MG63 (cell line): ENCODE measurements at regions not wholly inside any gene's neighbourhood (a gene's known extent, or its start where the extent isn't known, plus 50 kb on each side); places are given as distances from the start of the nearest gene placed in this dataset.
A peak's percentile ranks its signal among the peaks of the same experiment; 100 is the strongest.
"Not testable (repeated sequence)": the region's sequence is repeated elsewhere in the genome, so short reads cannot be mapped to it uniquely, and the experiment has no call there.

Experiments
- DNase-seq: peaks from one replicate; pipeline ENCODE4 v3.0.0-alpha.2; 2020
- H3K27me3 ChIP-seq: fragments of 250-450 bp; sonication (Bioruptor Pico); 2 replicates; pipeline ENCODE4 v1.5.1; 2020; ENCODE audit warnings: mild to moderate bottlenecking, moderate library complexity
- H3K36me3 ChIP-seq: fragments of 250-450 bp; sonication (Bioruptor Pico); 2 replicates; pipeline ENCODE4 v1.5.1; 2020; ENCODE audit warnings: mild to moderate bottlenecking, moderate library complexity
- H3K4me3 ChIP-seq: fragments of 250-450 bp; sonication (Bioruptor Pico); 2 replicates; pipeline ENCODE4 v1.5.1; 2020; ENCODE audit warnings: mild to moderate bottlenecking, moderate library complexity
- H3K9me3 ChIP-seq: fragments of 250-450 bp; sonication (Bioruptor Pico); 2 replicates; pipeline ENCODE4 v1.5.1; 2020; ENCODE audit warnings: mild to moderate bottlenecking, moderate library complexity

GRCh38 chr7:149714081-149714909 lies 59.1 kb downstream of the ZNF467 start:
- H3K27me3 ChIP-seq = no peaks in the 10 kb centered on the region
- DNase-seq = peak; percentile 77
- H3K4me3 ChIP-seq = peak overlapping the region; percentile 47
- no peaks in the 10 kb centered on the region for H3K36me3 ChIP-seq
- peaks cover 8% of the 10 kb centered on the region for H3K9me3 ChIP-seq

GRCh38 chr7:149713731-149714068 lies 59.7 kb downstream of the ZNF467 start:
- Histone ChIP-seq H3K4me3 (no peak overlapping the region), H3K9me3 (peaks cover 8% of the 10 kb centered on the region), H3K27me3 (no peaks in the 10 kb centered on the region), H3K36me3 (no peaks in the 10 kb centered on the region)
- no peak for DNase-seq

GRCh38 chr7:149713061-149713730 lies 60.2 kb downstream of the ZNF467 start:
- Histone ChIP-seq H3K36me3 (no peaks in the 10 kb centered on the region), H3K4me3 (no peak overlapping the region), H3K27me3 (no peaks in the 10 kb centered on the region), H3K9me3 (peaks cover 8% of the 10 kb centered on the region)
- no peak for DNase-seq

- DNase-seq = no peak
Measured at GRCh38 chr7:149708026-149708425, 65.4 kb downstream of the ZNF467 start.

GRCh38 chr7:149707448-149707886 lies 65.9 kb downstream of the ZNF467 start:
- Histone ChIP-seq H3K27me3 (no peaks in the 10 kb centered on the region), H3K36me3 (no peaks in the 10 kb centered on the region), H3K9me3 (peaks cover 8% of the 10 kb centered on the region), H3K4me3 (no peak overlapping the region)
- no peak for DNase-seq

More at GRCh38 chr7:149708026-149708425, 65.4 kb downstream of the ZNF467 start:
- Histone ChIP-seq H3K9me3 (peaks cover 8% of the 10 kb centered on the region), H3K27me3 (no peaks in the 10 kb centered on the region), H3K4me3 (no peak overlapping the region), H3K36me3 (no peaks in the 10 kb centered on the region)

- DNase-seq = no peak
- no peaks in the 10 kb centered on the region for H3K27me3 ChIP-seq
- H3K4me3 ChIP-seq = no peak overlapping the region
- H3K9me3 ChIP-seq = peaks cover 7% of the 10 kb centered on the region
- no peaks in the 10 kb centered on the region for H3K36me3 ChIP-seq
Measured at GRCh38 chr7:149706398-149706797, 67.0 kb downstream of the ZNF467 start.

GRCh38 chr7:149704507-149704906 lies 68.9 kb downstream of the ZNF467 start:
- Histone ChIP-seq H3K36me3 (no peaks in the 10 kb centered on the region), H3K27me3 (no peaks in the 10 kb centered on the region), H3K9me3 (no peaks in the 10 kb centered on the region), H3K4me3 (no peak overlapping the region)
- no peak for DNase-seq

GRCh38 chr7:149703044-149703650 lies 70.2 kb downstream of the ZNF467 start:
- Histone ChIP-seq H3K36me3 (no peaks in the 10 kb centered on the region), H3K9me3 (no peaks in the 10 kb centered on the region), H3K4me3 (no peak overlapping the region), H3K27me3 (no peaks in the 10 kb centered on the region)
- DNase-seq = no peak

- DNase-seq = no peak
- H3K4me3 ChIP-seq = no peak overlapping the region
- peaks cover under 1% of the 10 kb centered on the region; the same call in 1 of the 2 replicates for H3K9me3 ChIP-seq
- H3K36me3 ChIP-seq = no peaks in the 10 kb centered on the region
- H3K27me3 ChIP-seq = no peaks in the 10 kb centered on the region
Measured at GRCh38 chr7:149701495-149702240, 71.7 kb downstream of the ZNF467 start.

- DNase-seq, H3K9me3 ChIP-seq, H3K36me3 ChIP-seq, H3K4me3 ChIP-seq, H3K27me3 ChIP-seq: not testable (repeated sequence)
Measured at GRCh38 chr7:149697767-149698166, 75.6 kb downstream of the ZNF467 start.

GRCh38 chr7:149696280-149696679 lies 77.1 kb downstream of the ZNF467 start:
- no peaks in the 10 kb centered on the region for H3K27me3 ChIP-seq
- DNase-seq = no peak
- H3K9me3 ChIP-seq = peaks cover 3% of the 10 kb centered on the region; the same call in 1 of the 2 replicates
- H3K4me3 ChIP-seq = no peak overlapping the region
- no peaks in the 10 kb centered on the region for H3K36me3 ChIP-seq

GRCh38 chr7:149692557-149692982 lies 80.8 kb downstream of the ZNF467 start:
- Histone ChIP-seq H3K9me3 (peaks cover 3% of the 10 kb centered on the region; the same call in 1 of the 2 replicates), H3K4me3 (no peak overlapping the region), H3K27me3 (no peaks in the 10 kb centered on the region), H3K36me3 (no peaks in the 10 kb centered on the region)
- DNase-seq = no peak

- H3K4me3 ChIP-seq = no peak overlapping the region
Measured at GRCh38 chr7:149692056-149692455, 81.3 kb downstream of the ZNF467 start.

GRCh38 chr7:149690688-149691446 lies 82.5 kb downstream of the ZNF467 start:
- peak overlapping the region; percentile 34 for H3K4me3 ChIP-seq
- peak; percentile 78 for DNase-seq
- no peaks in the 10 kb centered on the region for H3K36me3 ChIP-seq
- H3K9me3 ChIP-seq = no peaks in the 10 kb centered on the region
- H3K27me3 ChIP-seq = no peaks in the 10 kb centered on the region

More at GRCh38 chr7:149692056-149692455, 81.3 kb downstream of the ZNF467 start:
- DNase-seq = no peak
- no peaks in the 10 kb centered on the region for H3K36me3 ChIP-seq
- H3K9me3 ChIP-seq = peaks cover 3% of the 10 kb centered on the region; the same call in 1 of the 2 replicates
- H3K27me3 ChIP-seq = no peaks in the 10 kb centered on the region

GRCh38 chr7:149689291-149689721 lies 84.1 kb downstream of the ZNF467 start:
- DNase-seq = no peak
- H3K4me3 ChIP-seq = no peak overlapping the region
- H3K27me3 ChIP-seq = no peaks in the 10 kb centered on the region
- H3K9me3 ChIP-seq = no peaks in the 10 kb centered on the region
- no peaks in the 10 kb centered on the region for H3K36me3 ChIP-seq

- Histone ChIP-seq H3K27me3 (no peaks in the 10 kb centered on the region), H3K36me3 (no peaks in the 10 kb centered on the region), H3K9me3 (no peaks in the 10 kb centered on the region), H3K4me3 (no peak overlapping the region)
- DNase-seq = no peak
Measured at GRCh38 chr7:149688836-149689235, 84.6 kb downstream of the ZNF467 start.
